ENCODE measurements at regions not wholly inside any gene's neighbourhood (a gene's known extent, or its start where the extent isn't known, plus 50 kb on each side); places are given as distances from the start of the nearest gene placed in this dataset.

DNA sequence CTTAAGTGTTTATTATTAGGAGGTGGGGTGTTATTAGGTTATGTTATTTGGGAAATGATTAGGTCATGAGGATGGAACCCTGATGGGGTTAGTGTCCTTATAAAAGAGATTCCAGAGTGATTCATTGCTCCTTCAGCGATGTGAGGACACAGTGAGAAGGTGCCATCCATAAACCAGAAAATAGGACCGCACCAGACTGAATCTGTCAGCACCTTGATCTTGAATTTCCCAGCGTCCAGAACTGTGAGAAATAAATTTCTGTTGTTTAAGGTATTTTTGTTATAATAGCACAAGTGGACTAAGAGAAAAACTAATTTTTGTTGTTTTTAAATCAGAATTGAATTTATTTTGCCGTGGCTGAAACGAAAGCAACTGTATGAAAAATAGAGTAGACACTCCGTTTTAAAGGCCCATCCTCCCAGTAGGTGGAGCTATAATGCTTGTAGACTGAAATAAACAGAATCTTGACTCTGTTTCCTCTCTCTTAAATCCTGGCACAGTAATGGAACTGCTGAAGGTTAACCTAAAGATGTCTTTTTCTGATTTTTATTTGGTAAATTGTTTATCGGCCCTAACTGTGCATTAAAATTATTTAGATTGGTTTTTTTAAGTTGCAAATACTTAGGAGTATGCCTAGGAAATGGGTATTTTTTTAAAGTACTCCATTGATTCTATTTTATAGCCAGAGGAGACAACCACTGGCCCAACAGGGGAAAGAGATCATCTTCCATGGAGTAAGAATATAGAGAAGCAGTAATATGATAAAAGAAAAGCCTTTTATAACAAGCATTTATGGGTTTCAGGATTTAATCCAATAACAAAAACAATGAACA lies 133.2 kb upstream of the ADAMTS3 start:
- TF ChIP-seq, protein P1, sequence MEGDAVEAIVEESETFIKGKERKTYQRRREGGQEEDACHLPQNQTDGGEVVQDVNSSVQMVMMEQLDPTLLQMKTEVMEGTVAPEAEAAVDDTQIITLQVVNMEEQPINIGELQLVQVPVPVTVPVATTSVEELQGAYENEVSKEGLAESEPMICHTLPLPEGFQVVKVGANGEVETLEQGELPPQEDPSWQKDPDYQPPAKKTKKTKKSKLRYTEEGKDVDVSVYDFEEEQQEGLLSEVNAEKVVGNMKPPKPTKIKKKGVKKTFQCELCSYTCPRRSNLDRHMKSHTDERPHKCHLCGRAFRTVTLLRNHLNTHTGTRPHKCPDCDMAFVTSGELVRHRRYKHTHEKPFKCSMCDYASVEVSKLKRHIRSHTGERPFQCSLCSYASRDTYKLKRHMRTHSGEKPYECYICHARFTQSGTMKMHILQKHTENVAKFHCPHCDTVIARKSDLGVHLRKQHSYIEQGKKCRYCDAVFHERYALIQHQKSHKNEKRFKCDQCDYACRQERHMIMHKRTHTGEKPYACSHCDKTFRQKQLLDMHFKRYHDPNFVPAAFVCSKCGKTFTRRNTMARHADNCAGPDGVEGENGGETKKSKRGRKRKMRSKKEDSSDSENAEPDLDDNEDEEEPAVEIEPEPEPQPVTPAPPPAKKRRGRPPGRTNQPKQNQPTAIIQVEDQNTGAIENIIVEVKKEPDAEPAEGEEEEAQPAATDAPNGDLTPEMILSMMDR (IDR thresholded peaks at IDR 0.05; ENCODE audit: low read depth, low read length, poor library complexity, severe bottlenecking), result peak; percentile 73
- TF ChIP-seq EZH2phosphoT487 (IDR thresholded peaks at IDR 0.05; ENCODE audit: borderline replicate concordance, low read length), result no peak
